ENCODE measurements at regions not wholly inside any gene's neighbourhood (a gene's known extent, or its start where the extent isn't known, plus 50 kb on each side); places are given as distances from the start of the nearest gene placed in this dataset.

DNA sequence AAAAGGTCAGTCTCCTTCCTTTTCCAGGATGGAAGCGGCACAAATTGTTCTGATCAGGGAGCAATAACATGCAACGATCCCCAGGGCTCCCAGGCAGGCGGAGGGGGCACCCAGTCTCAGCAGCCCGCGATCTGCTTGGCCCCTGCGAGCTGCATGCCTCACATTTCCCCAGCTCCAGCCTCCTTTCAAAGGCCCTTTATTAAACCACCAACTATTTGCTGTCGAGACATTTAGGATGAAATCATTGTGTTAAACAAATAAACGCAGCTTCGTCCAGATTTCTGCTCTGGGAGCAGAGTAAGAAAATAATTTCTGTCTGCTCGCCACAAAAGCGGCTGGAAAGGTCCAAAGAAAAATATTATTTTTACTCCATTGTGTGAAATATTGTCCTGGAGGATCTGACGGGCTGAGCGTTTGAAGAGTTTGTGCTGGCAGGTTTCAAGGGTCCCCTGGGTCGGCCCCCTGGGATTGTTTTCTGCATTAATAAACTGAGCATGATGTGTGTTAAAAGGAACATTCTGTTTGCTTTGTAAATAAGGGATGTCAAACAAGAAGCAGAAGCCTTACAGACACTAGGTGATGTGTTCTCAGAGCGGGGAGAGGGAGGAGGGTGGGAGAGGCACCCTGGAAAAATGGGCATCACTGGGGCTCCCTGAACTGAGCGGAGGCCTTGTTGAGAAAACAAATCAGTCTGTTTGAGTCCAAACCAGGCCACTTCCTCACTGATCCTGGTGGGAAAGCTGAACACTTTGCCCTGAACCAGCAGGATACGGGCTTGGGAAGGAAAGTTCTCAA lies 110.1 kb downstream of the FOXD1 start:
- DNase-seq, result no peak

DNA sequence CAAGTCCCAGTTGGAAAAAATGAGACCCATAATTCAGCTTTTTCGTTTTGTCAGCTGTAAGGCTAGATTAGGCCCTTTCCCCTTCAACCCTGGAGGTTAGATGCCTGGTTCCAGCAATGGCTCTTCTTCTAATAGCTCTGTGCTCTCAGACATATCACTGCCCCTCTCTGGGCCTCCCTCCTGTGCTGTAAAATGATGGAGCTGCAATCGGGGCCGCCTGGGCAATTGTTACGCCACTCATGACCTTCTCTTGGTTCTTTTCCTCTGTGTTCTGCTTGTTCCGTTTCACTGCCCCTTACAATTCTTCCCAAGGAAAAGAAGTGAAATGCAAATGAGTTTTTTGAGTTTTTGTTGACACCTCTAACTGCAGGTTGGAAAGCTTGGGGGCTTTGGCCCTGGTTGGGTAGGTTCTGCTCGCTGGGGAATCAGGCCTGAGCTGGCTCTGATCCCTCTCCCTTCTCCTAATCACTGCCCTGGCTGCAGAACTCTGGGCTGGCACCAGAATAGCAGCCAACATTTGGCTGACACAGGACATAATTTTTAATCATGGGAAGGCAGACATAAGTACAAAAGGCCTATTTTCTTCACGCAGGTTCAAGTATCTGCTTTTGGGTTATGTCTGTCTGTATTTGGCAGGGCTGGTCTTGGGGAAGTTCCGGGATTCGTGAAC lies 110.9 kb downstream of the FOXD1 start:
- DNase-seq, result no peak

DNA sequence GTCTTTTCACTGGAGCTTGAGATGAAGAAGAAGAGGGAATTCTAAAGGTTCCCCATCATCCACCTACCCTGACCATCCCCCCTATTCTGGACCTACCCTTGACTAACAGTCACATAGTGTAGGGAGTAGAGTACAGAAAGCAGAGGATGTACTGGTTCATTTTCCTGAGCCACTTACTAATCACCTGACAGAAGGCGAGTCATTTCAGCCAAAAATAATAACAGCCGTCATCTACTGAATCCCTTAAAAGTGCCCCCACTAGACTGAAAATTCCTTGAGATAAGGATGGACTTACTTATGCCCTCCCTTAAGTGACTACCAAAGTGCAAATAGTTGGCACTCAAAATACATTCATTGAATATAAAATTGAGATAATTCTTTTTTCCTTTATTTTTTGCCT lies 112.2 kb downstream of the FOXD1 start:
- DNase-seq, result no peak

DNA sequence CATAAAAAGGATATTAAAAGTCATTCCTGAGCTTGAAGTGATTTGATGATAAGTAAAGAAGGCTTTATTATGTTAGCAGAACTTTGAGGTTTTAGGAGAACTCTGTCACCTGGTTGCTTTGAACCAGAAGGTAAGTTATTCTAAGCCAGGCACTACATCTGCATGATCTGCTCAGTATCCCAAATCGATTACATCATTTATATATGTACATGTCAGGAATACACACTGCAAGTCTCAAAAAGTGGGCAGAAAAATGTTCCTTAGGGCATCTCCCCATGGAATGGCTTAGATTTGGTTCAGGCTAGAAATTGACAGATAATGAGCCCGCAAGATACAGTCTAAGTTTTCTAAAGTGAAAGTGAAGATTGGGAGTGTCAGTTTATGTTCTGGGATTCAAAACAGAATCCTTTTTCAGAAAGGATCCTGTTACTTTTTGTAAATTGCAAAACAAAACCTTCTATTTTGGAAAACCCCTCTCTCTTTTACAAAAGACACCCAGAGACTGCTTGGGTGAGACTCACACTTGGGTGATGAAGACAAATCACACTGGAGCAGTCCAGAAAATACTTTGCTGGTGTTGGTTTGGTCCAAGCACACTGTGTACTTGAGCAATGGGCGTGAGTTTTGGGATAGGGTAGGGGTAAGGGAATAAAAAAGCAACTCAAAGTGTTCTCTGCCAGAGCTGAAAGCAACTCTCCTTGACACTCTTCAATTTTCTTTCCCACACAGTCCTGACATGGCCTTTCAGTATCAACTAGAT lies 114.5 kb downstream of the FOXD1 start:
- DNase-seq, result no peak

DNA sequence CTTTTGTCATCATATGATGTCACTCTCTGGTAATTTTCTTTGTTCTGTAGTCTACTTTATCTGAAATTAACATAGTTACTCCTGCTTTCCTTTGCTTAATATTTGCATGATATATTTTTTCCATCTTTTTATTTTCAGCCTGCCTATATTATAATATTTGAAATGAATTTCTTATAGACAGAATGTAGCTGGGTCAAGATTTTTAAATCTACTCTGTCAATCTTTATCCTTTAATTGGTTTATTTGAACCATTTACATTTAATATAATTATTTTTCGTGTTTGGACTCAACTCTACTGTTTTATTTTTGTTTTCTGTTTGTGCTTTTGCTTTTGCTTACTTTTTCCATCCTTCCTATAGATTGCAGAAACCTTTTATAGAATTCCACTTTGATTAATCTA lies 118.0 kb downstream of the FOXD1 start:
- no peak for DNase-seq

DNA sequence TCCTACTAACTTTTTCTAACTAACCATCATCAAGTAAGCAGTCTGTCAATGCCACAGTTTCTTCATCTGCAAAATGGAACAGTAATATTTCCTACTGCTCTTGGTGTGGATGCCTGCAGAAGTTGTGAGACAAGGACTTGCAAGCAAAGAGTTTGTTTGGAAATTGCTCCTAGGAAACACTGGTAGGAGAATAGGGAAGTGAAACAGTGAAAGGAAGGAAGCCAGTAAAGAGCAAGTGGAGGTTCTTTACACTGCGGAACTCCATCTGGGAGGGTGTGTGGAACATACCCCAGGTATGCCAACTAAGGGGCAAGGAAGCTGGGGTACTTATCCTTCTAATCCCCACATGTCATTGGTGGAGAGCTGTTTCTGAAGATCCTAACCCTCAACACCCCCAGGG lies 119.9 kb downstream of the FOXD1 start:
- no peak for DNase-seq

DNA sequence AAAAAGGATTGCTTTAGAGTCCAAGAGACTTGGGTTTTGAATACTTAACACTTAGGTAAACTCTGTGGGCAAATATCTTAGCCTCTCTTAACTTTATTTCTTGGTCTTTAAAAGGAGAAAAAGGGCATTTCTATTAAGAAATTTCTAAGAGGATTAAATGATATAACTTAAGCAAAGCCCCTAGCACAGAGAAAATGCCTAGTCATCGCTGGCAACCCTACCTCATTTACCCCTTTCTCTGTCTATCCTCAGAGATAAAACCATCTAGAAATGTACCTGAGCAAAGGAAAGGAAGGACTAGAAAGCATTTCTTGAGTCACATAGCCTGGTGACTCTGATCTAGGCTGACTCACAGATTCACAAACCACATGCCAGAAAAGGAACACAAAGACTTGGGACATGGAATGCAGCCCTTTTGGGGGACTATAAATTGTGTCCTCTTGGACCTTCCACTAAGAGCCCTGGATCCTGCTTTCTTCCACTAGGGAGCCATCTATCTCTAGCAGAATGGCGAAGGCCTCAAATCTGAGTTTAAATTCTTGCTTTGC lies 120.6 kb downstream of the FOXD1 start:
- no peak for DNase-seq

DNA sequence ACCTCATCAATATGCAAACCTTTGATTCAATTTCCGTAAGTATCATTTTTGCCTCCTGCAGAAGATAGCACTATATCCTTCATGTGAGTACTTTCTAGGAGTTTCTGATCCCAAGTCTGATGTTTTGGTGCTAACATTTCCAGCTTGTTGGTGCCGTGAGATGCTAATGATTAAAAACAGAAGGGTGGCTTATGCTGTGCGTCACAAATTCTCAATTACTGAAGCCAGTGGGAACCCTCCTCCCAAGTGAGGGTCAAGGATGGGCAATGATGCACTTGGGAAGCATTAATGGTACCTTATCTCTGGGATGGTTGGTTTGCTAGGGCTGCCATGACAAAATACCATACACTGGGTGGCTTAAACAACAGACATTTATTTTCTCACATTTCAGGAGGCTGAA lies 123.0 kb downstream of the FOXD1 start:
- DNase-seq, result no peak

DNA sequence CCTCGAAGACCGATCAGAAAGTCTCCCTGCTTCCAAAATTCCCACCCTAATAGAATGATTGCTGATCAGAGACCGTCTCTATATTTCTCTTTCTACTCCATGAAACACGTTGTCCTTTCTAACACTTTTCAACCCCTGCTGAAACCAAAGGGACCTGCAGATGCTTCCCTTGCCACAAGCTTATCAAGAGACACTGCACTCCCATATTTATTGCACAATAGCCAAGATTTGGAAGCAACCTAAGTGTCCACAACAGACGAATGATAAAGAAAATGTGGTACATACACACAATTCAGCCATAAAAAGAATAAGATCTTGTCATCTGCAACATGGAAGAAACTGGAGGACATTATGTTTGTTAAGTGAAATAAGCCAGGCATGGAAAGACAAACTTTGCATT lies 125.1 kb downstream of the FOXD1 start:
- DNase-seq, result no peak

DNA sequence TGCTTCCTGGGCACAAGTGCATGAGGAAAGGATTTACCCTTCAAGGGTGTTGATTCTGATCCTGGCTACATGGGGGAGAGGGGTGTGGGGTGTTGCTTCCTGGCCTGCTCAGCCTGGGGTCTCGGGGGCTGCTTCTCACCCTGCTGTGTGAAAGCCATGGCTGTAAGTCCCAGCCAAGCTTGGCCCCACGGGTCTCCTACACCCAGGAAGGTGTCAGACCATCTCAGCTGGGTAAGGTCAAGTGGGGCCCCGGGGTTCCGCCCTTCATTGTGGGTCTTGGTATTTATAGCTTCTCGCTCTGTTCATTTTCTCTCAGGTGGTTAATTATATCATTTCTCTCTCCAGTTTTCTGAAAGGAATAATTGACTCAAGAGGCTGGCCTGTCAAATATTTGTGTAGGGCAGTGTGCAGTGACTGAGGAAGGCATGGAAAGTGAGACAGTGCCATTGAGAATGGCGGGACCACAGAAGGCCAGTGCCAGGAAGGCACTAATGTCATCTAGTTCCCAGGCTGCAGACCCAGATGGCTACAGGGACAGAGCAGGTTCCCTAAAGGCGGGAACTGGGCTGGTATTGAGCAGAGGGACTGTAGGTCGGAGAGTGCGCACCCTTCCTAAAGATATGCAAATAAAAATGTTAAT lies 126.0 kb downstream of the FOXD1 start:
- no peak for DNase-seq

DNA sequence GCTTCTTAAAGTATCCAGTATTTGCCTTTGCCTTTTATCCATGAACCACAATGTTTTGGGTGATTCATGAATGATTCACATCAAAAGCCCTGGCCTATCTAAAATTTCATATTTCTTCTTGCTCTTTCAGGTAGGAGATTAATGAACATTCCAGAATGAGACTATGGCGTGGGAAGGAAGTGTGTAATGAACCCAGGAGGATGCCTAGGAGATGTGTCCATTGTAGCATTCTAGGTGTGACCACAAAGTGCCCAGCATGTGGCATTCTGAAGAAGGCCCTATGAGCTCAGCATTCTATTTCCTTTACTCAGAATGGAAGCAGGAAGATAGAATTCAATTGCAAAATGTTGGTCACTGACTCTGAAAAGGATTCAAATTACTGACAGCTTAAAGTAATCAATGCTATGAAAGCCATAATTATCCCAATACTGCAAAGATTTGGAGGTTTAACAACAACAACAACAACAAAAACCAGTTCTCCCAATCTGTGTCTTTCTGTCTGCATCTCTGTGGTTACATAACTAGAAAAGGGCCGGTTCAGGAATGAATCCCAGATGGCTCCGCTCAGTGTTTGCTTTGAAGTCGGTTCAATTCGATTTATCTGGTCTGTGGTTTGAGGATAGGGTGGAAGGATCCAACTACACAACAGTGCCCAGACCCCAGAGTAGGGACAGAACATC lies 126.7 kb downstream of the FOXD1 start:
- no peak for DNase-seq

DNA sequence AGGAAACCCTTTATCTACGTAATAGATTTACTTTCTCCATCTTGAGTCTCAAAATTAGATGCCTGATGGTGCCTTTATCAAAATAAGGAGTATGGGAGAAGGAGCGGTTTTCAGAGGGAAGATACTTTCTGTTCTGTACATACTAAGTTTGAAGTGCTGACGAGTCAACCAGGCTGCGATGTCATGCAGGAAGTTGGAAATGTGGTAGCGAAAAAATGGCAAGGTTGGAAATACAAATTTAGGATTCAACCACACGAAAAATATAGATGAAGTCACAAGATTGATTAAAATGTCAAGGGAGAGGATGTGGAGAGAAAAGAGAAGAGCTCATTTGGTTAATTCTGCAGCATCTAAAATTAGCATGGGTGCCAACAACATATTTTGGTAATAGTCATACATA lies 129.5 kb downstream of the FOXD1 start:
- DNase-seq, result no peak

DNA sequence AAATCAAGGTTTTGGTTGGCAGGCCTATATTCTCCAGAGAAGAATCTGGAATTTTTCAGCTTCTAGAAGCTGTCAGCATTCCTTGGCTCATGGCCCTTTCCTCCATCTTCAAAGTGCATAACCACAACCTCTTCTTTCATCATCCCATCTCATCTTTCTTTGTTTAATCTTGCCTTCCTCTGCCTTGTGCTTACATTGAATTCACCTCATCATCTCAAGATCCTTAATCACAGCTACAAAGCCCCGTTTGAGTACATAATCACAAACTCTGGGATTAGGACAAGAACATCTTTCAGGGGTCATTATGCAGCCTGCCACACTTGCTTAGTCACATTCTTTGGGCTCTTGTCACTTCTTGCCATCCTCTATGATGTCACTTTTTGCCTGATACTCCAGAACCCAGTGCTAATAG lies 130.3 kb downstream of the FOXD1 start:
- DNase-seq, result no peak

DNA sequence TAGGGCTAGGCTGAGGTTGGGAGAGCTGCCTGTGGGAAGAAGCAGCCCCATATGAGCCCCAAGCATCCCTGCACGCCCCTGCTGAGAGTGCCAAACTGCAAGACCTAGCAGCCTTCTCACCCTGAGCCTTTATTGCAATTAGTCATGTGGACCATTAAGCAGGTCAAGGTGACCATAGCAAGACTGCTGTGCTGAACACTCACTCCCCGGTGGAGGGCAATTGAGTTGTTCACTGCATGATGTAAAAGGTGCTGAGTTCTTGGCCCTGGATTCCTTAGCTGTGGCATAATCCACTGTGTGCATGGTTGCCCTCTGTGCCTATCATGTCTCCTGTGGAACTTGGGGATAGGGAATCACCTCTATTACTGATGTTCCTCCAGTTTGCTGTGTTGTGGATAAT lies 131.1 kb downstream of the FOXD1 start:
- DNase-seq, result no peak

DNA sequence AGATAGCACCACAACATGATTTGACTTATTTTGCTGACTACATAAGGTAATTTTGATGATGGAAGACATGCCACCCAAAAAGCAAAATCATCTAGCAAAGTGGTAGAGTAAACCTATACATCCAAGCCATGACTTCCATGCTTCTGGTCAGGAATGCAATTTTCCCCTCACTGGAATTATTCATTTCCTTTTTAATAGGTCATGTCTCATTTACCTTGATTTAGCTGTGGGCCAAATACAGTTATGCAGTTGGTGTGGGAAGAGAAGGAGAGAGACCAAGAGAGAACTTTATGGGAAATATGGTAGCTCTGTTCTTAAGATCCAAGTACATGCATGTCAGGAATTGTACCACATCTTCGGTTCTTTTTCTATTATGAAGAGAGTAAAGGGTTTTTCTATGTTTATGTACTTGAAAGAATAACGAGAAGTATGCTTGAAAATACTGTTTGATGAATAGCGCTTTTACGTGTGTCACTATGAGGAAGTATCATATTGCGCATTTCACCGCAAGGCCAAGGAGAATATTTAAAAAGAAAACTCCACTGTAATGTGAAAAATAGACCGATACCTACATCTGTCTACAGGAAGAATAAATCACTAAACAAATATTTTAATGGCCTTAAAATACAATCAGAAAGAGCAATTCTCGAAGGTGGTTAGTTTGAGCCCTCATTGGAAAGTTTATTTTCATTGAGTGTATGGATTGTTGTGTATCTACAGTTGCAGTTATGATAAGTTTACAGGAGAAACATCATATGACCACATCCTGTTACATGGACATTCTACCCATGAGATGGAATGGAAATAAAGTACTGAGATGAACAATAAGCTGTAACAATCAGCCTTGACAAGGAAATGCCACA lies 134.0 kb downstream of the FOXD1 start:
- no peak for DNase-seq

DNA sequence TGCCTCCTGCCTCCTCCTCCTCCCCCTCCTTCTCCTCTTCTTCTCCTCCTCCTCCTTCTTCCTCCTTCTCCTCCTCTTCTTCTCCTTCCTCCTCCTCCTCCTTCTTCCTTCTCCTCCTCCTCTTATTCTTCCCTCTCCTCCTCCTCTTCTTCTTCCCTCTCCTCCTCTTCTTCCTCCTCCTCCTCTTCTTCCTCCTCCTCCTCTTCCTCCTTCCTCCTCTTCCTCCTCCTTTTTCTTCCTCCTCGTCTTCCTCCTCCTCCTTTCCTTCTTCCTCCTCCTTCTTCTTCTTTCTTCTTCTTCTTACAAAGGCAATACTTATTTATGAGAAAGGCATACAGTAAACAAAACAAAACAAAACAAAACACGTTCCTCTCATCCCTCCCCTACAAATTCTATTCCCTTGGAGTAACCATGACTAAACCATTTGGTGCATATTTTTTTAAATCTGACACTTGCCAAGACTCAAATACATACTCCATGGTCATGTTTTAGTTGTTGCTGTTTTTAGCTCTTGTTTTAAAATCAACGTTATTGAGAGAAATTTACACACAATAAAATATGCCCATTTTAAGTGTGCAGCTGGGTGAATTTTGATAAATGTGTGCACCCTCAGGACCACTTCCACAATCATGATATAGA lies 135.6 kb downstream of the FOXD1 start:
- DNase-seq, result no peak

DNA sequence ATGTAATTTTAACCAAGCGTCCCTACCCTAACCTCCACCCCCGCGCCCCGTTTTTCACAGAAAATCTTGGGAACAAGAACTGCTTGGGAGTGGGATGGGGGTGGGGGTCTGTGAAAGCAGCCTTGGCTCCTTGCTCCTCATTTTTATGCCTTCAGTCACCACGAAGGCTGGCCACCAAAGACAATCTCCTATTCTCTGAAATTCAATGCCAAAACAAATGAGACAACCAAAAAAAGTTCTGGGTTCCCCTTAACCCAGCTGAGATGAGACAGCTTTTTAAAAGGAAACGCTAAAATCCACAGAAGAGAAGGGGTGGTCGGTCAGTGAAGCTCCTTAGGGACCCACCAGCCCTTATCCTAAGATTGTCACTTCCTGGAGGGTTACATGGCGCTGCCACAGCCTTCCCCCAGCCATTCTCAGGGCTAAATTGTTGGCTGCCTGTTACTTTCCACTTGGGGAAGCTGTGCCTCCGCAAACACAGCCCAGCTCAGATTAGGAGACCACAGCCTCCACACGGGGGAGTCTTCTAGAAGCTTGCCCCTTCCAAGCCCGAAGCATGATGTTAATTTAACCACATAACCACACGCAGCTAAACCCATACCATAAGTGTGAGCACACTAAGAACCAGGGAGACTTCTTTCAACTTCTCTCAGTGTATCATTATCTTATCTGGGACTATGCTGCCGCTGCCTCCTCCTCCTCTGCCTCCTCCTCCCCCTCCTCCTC lies 136.3 kb downstream of the FOXD1 start:
- DNase-seq, result no peak

DNA sequence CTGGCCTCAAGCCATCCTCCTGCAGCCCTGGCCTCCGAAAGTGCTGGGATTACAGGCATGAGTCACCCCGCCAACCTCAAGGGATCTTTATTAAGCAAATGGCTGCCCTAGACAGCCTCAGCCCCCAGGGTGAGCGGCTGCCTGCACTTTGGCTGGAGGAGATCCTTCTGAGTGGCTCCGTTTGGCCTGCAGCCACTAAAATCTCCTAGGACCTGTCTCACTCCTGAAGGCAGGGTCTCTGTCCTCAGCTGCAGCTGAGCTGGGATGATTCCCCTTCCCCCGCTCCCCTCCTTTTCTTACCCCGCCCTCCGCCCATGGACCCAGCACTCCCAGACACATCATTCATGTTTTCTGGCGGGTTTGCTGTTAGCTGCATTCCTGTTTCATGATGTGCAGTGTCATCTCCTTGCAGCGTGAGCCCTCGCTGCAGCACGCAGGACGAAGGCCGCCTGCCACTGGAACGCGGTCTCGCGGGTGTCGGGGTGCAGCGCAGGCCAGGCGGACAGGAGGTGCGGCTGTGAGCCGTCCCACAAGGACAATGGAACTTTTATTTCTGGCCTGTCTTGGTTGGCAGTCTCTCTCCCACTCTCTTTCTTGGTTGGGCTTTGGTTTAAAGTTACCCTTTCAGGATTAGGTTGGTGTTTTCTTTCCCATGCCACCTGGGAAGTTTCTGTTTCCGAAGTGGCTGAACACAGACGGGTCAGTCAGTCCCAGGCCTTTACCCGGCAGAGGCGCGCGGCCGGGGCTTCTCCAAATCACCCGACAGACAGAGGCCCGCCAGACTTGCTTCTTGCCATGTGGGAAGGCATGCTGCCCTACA lies 137.1 kb downstream of the FOXD1 start:
- DNase-seq, result no peak

DNA sequence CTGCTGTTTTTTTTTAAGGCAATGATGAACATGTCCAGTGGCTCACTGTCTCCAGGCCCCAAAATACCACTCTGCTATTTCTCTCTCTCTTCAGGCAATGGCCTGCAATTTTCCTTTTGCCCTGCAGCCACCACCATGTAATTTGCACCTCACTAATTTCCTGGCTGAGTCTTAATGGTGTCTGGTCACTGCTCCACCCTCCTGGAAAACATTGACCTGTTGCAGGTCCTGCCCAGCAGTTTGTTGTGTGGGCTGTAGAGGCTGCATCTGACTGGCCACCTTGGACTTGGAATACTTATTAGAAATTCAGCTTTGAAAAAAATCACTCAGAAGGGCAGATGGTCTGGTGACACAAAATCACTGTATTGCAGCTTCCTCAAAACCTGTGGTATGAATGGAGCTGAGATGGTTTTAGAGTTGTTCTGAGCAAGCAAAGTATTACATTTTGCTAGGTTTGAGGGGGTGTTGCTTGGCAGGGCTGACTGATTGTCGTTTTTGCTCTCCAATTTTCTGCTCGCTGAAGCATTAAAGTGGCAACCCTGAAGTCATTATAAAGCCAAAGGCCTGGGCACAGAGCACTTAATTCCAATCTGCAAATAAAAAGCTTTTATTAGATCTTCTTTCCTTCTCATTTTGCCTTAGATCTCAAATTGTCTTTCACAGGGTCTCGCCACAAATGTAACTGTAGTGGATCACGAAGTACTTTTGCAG lies 134.8 kb downstream of the TMEM174 start:
- no peak for DNase-seq
